RCC 7860 (cell line): ENCODE measurements at regions not wholly inside any gene's neighbourhood (a gene's known extent, or its start where the extent isn't known, plus 50 kb on each side); places are given as distances from the start of the nearest gene placed in this dataset.

ENCODE experiments used
- DNase-seq: peaks from one replicate; pipeline ENCODE4 v3.0.0-alpha.2; 2015; ENCODE audit warnings: low spot score
- FAIRE-seq: peaks from 2 replicates; lab custom pipeline; 2012; peaks lifted over from hg19 to GRCh38; lab: Jason Lieb, UNC

DNA sequence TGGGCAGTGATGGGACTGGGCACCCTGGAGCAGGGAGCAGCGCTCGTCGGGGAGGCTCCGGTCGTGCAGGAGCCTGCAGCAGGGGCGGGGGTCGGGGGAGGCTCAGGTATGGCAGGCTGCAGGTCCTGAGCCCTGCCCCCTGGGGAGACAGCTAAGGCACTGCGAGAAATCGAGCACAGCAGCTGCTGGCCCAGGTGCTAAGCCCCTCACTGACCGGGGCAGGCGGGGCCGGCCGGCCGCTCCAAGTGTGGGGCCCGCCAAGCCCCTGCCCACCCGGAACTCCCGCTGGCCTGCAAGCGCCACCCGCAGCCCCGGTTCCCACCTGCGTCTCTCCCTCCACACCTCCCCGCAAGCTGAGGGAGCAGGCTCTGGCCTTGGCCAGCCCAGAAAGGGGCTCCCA is 326.8 kb upstream of the TMTC1 start:
- FAIRE-seq (no peak), DNase-seq (no peak)

DNA sequence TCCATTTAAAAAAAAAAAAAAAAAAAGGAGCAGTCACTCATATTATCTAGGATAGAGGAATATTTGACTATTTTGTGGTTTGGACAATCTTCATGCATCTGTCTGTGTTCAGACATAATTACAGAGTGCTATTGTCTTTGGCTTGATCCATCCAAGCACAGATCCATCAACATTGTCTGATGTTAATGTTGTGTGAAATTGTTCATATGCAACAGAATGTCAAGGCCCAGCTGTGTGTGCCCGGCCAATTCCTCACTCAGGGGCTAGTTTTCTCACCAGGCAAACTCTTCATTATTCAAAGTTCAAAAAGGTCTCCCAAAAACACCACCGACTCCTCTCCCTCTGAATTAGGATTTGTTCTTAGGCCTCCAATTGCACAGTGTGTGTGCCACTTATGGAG is 324.9 kb upstream of the TMTC1 start:
- DNase-seq (no peak), FAIRE-seq (no peak)

DNA sequence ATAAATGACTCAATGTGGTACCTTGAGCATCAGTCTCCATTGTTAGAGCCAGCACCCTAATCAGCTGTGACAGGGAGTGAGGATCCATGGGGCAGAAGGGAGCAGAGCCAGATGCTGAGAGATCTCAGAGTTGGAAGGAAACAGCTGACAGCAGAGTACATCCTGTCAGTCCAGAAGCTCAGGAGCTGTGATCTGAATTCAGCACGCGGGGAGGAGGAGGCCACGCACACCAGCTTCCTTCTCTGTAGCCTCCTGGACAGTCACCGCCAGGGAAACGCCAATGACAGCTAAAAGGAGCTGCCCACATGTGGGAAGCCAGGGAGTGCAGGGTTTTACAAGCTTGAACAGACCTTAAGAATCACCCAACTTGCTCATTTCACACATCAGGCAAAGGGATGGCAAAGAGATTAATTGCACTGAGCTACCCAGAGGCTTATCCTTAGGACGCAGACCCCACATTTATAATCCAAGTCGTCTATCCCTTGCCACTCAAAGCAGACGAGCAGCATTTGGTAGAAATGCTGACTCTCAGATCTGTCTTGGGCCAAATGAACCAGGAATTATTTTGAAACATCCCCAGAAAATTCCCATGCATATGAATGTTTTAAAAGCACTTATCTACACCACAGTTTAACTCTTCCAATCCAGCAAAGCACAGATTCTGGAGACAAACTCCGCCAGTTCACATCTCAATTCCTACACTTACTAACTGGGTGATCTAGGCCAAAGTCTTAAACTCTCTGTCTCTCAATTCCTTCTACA is 322.6 kb upstream of the TMTC1 start:
- DNase-seq, result no peak
- FAIRE-seq, result no peak

DNA sequence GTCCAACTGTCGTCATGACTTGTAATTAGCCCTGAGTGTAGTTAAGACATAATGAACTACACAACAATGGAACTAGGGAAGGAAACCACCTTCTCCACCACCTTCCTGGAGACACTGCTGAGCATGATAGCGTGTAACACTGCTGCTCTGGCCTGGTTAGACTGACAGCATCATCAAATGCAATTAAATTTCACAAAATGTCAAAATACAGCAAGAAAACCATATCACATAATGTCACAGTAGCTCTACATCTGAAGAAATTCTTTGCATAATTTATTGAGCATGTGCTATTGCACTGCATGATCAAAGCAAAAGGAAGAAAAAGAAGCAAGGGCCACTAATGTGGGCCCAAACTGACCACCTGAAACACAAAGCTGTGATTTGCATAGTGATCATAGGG is 321.8 kb upstream of the TMTC1 start:
- DNase-seq (no peak), FAIRE-seq (no peak)

DNA sequence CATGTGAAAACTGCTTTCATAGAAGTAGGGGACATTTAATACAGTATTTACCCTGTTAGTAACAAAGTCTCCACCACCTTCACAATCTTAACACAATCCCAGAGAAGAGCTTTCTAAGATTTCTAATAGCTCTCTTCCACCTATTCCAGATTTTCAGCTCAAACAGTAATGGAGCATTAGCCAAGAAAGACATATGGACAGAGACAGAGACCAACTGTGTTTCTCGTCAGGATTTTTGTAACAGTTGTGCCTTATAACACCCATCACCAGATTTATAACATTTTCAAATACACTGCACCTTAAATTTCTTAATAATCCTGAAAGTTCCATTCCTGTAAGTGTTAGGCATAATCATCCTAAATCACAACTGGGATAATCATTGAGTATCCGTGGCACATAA is 321.2 kb upstream of the TMTC1 start:
- FAIRE-seq (no peak), DNase-seq (no peak)

DNA sequence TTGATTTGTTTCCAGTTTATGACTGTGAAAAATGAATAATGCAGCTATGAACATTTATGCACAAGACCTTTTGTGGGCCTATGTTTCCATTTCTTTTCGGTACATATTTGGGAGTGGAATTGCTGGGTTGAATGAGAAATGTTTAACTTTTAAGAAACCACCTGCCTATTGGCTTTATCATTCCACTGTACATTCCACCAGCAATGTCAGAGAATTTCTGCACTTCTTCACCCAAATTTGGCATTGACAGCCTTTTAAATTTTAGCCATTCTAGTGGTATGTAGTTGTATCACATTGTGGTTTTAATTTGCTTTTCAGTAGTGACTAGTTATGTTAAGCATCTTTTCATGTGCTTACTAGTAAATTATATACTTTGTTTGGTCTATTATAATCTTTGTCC is 317.0 kb upstream of the TMTC1 start:
- DNase-seq (no peak), FAIRE-seq (no peak)

DNA sequence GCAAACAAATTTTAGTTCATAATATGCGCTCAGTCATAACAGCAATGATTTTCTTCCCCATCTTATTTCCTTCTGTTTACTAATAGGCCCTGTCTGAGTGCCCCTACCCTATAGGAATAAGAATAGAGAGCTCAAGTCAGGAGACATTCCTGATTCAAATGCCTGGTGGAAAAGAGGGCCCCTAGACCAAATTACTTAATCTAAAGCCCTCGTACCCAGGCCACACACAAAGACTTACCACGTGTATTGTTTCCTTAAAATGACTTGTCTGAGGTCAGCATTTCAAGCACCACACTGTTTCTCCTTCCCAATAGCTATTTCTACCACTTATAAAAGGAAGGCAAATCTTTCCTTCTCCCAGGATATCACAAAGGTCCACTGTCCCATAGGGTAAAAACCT is 314.9 kb upstream of the TMTC1 start:
- no peak for DNase-seq
- no peak for FAIRE-seq

DNA sequence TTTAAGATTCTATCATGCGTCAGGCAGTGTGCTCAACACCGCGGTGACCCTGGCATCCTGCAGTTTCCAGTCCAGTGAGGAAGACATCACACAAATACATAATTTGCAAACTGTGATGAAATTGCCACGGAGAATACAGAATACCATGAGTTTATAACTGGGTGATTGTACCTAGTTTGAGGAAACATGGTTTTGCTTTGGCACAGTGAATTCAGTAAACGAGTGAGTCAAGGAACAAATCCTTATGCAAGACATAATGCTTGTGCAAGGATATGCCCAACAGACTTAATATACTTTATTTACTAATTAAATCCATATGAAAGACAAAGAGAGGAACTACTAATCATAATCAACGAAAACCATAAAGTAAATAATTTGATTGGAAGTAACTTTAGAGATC is 311.8 kb upstream of the TMTC1 start:
- DNase-seq (no peak), FAIRE-seq (no peak)

DNA sequence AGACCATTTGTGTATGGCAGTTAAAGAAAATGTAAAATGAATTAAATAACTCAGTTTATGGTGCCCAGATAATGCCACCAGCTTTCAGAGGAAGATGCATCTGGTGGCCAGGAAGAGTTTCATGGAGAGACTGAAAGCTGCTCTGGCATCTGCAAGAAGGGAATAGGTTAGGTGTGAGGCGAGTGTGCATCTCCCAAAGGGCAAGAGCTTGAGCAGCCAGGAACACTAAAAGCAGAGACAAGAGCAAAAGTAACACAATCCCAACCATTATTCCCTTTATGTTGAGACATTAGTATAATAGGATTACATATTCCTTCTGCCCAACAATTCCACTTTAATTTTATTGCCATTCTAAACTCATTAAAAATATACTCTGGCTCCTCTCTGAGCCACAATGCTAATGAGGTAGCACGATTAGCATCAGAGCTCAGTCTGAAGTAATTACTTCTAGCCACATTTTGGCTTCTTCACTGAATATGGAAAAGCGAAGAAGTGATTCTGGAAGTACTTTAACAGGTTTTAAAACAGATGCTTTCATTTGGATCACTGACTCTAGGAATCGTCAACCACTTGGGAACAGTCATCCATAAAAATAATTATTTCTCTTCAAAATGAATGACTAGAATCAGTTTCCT is 309.4 kb upstream of the TMTC1 start:
- FAIRE-seq, result no peak
- no peak for DNase-seq

DNA sequence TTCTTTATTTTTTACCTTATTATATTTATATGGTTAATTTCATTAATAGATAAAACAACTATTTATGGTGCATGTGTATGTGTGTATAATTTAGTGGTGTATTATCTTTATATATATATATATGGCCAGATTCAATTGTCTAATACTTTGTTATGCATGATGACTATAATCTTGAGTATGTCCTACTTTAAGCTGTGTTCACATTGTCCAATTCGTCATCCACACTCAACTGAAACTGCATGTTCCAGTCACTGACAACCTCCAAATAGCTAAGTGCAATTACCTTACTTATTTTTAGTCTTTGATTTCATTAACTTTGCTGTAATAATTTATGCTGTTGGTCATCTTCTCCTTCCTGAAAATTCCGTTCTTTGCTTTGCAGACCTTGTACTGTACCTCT is 306.5 kb upstream of the TMTC1 start:
- FAIRE-seq (no peak), DNase-seq (no peak)

DNA sequence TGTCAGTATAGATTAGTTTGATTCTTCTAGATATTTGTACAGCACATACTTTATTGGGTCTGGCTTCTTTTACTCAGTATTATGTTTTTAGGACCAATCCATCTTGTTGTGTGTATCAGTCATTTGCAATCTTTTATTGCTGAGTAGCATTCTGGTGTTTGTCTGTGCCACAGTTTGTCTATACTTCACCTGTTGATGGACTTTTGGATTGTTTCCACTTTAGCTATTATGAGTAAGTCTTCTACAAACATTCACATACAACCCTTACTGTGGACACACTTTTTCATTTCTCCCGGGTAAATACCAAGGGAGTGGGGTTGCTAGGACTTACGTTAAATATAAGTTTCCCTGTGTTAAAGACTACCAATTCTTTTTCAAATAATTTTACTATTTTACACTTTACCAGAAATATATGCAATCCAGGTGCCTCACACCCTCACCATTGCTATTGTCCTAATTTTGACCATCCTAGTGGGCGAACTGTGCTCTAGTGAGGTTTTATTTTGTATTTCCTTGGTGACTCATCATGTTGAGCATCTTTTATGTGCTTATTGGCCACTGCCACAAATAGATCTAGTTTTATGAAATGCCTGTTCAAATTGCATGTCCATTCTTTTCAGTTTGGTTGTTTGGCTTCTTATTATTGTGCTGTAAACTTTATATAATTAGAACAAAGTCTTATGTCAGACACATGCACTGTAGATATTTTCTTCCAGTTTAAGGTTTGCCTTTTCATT is 304.7 kb upstream of the TMTC1 start:
- DNase-seq, result no peak
- FAIRE-seq, result no peak

DNA sequence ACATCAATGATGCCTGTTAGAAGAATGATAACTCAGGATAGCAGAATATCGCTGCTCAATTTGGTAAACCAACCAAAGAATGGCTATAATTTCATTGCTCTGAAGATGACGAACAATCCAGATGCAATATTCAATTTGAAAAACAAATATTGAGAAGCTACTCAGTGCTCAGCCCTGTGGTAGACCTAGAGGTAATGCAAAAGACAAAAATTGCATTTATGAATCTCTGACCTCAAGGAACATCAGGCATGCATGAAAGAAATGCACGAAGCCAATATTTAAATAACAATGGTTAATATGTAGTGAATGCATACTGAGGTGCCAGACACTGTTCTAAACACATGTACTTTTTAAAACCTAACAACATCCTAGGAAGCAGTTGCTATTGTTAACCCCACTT is 298.6 kb upstream of the TMTC1 start:
- no peak for DNase-seq
- FAIRE-seq, result no peak

DNA sequence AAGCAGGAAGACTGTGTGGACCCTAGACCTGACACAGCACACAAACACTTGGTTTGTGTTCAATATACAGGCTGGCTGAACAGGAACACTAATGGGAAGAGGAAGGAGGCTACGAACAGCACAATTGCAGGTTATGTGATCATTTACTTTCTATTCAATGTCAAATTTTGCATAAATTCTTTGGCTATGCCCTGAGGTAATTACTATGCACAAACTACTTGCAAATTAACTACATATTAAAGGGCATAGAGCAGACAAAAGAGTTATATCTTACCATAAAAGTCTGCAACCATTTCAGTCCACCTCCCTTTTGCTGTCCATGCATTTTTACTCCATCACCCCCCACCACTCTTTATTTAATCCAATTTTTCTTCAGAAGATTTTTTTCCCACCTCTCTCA is 291.2 kb upstream of the TMTC1 start:
- DNase-seq, result no peak

DNA sequence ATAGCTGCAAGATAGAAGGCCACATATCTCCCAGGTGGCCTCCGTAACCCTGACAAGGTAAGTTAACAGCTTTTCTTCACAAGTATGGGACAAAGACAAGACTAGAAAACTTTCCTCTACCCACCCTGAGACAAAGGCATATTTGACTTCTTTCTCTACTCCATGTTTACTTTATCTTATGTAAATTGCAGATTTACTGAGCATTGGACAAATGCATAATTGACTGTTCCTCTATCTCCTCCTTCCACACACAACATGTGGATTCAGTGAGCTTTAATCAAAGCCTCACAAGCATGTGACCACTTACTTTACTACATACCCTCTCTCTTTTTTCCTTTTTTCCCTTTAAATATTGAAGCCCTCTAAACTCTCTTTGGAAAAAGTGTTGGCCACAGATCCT is 289.1 kb upstream of the TMTC1 start:
- DNase-seq, result no peak
- no peak for FAIRE-seq

More for the DNA sequence above, 291.2 kb upstream of the TMTC1 start:
- no peak for FAIRE-seq

DNA sequence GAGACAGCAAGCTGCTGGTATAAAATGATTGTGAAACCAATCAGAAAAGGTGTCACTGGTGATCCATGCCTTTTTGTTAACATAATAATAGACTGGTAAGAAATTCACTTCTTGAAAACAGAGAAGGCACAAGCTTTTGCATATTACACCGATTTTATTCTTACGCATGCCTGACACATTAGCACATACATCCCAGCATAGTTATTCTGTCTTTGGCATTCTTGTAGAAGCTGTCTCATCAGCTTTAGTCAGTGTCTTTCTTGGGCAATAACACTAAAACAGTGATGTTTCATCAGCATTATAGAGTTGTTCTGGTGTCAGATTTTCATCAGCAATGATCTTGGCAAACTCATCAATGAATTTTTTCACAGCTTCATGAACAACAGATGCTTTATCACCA is 283.4 kb upstream of the TMTC1 start:
- DNase-seq (no peak), FAIRE-seq (no peak)

DNA sequence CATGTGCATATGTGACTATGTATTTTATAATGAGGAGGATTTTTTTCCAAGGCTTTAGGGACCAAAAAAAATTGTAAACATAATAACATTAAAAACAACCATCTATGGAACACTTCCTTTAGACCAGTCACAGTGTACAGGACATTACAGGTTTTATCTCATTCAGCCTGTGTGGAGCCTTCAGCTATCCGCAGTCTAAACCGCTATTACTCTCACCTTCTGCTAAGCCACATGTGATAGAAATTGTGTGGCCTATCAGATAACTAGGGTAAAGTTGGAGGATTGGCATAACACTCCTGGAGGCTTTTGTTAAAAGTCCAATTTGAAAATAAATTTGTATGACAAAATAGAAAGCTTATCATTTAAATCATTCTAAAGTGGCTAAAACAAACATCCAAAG is 281.2 kb upstream of the TMTC1 start:
- FAIRE-seq, result no peak
- no peak for DNase-seq

DNA sequence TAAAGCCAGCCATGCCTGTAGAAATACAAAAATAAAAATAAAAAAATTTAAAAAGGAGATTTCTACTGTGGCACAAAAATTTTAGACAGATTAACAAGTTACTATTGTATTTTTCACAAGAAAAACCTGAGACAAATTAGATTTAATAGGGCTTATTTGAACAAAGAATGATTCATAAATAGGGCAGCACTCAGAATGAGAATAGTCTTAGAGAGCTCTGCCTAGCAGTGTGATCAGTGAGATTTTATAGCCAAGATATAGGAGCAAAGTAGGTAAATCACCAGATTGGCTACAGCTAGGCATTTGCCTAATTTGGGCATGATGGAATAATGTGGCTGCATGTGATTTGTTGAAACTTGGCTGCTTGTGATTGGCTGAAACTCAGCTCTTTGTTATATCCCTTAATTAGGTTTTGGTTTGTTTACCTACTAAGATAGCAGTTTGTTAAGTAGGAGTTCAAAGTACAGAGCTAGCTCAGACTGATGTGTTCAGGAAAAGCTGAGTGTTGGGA is 279.7 kb upstream of the TMTC1 start:
- DNase-seq, result no peak
- FAIRE-seq, result no peak

DNA sequence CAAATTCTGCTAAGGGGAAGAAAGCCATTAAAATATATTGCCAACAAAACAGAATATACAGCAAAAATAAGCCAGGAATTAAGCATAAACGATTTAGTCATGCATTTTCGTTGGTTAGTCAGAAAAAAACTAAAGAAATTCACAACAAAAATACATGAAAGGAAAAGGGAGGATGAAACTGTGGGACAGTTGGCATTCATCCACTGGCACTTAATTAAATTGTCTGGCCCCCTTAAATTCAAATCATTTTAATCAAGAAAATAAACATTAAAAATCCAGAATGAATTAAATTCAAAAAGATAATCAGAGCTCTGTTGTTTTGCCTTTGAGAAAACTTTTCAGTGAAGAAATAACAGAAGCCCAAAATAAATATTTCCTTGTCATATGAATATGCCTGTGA is 264.6 kb upstream of the TMTC1 start:
- FAIRE-seq (no peak), DNase-seq (no peak)

DNA sequence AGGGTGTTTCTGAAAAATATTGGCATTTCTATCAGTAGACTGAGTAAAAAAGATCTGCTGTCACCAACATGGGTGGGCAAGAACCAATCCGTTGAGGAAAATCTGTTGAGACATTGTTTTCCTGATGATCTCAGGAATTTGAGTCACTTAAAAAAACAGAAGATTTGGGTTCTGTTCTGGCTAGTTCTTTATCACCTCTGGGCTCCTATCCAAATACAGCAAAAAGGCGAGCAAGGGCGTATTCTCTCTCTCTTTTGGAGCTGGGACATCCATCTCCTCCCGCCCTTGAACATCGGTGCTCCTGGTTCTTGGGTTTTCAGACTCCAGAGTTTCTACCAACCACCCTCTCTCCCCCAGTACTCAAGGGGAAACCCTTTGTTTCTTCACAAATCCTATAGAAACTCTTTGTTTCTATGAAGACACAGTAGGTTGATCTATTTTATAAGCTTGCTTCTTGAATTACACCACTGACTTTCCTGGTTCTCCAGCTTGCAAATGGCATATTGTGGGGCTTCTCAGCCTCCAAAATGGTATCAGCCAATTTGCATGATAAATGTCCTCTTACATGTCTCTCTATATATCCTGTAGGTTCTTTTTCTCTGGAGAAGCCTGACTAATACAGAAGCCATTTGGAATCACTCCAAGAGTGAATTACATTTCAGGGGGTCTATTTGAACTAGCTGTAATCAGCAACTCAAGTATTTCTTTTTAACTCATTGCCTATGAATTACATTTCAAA is 263.9 kb upstream of the TMTC1 start:
- FAIRE-seq, result no peak
- peak; percentile 44 for DNase-seq

DNA sequence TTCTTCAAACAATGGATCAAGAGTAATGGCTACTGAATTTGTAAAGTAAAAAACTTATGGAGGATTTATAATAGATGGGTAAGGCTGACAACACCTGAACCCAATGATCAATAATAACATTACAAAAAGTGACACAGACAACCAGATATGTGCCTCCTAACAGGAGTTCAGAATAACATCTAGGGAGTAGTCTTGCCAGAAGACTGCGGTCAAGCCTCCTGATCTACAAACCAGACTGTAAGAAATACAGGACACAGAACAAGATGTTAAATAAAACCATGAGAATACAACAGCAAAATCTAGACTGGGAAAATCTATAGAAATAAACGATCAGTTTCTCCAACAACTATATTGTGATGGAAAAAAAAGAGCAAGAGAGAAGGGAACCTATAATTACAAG is 262.6 kb upstream of the TMTC1 start:
- FAIRE-seq (no peak), DNase-seq (no peak)

DNA sequence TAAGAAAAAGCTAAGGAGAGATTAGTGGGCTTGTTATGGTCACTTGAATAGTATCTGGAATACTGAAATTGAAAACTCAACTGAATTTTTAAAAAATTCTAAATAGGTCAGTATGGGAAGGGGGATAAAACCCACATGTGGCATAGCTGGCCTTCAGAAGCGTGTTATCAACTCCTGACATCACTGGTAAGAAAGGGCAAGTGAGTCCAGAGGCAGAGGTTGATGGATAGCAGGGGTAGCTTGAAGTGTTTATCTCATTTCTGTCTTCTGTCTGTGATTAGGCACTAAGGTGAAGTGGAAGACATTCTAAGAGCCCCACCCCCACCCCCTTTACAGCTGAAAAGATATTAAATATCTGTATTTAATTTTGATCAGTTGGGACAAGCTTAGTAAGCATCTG is 261.4 kb upstream of the TMTC1 start:
- DNase-seq, result no peak
- no peak for FAIRE-seq
